HepG2 (cell line): ENCODE measurements at regions not wholly inside any gene's neighbourhood (a gene's known extent, or its start where the extent isn't known, plus 50 kb on each side); places are given as distances from the start of the nearest gene placed in this dataset.

Experiments used
- ATAC-seq: fragments of 200-7000 bp; cut with Tn5 transposase; 3 replicates; pipeline ENCODE4 v1.9.1; 2020; ENCODE audit warnings: mild to moderate bottlenecking, moderate library complexity
- BruUV-seq: library from RNA; stranded (reverse); fragments of 400-500 nt; replicated peaks from 2 replicates; lab custom pipeline; 2021; lab: Mats Ljungman, UMichigan
- CTCF ChIA-PET: fragments of 300-600 bp; formaldehyde crosslinking; extraction: SDS; loops from one replicate; lab custom pipeline; 2021; ENCODE audit warnings: low total read pairs, inconsistent platforms, low intra/inter-chr PET ratio; lab: Yijun Ruan, JAX
- POLR2A ChIA-PET: fragments of 350-600 bp; sonication (Branson Sonifier 250); formaldehyde crosslinking; loops from one replicate; lab custom pipeline; 2020; ENCODE audit warnings: antibody characterized with exemption, inconsistent platforms; lab: Yijun Ruan, JAX
- DNase-seq: peaks from one replicate; pipeline ENCODE4 v3.0.0-alpha.2; 2015; ENCODE audit warnings: low spot score
- FAIRE-seq: peaks from 3 replicates; lab custom pipeline; 2011; peaks lifted over from hg19 to GRCh38; lab: Jason Lieb, UNC
- H2AFZ ChIP-seq: one replicate; pipeline ENCODE4 v1.6.1; 2011; ENCODE audit warnings: low read length, inconsistent platforms
- H3K27ac ChIP-seq: fragments of 300-600 bp; 3 replicates; pipeline ENCODE4 v1.8.0; 2011; ENCODE audit warnings: mixed run types, mild to moderate bottlenecking, mixed read lengths, low read length, inconsistent platforms; ENCODE audit not compliant: insufficient read depth; ENCODE audit errors: extremely low read length
- H3K27me3 ChIP-seq, 2 experiments: fragments of 200-600 bp in 1 of 2; 2 replicates in 1 of 2; 3 replicates in 1 of 2; pipeline versions ENCODE4 v1.6.0 to v1.8.0; 2011; ENCODE audit warnings: low read length in 2 of 2, mild to moderate bottlenecking in 2 of 2, moderate library complexity in 2 of 2, inconsistent platforms in 1 of 2; ENCODE audit not compliant: insufficient read depth in 2 of 2, control insufficient read depth in 1 of 2
- H3K36me3 ChIP-seq, 2 experiments: fragments of 200-600 bp in 1 of 2; replicated peaks in 1 of 2; 2 replicates in 1 of 2; 3 replicates in 1 of 2; pipeline versions ENCODE4 v1.5.1 to v1.8.0; 2011; ENCODE audit warnings: low read length in 2 of 2, inconsistent platforms in 1 of 2; ENCODE audit not compliant: insufficient read depth in 2 of 2, control insufficient read depth in 1 of 2
- H3K4me1 ChIP-seq: 2 replicates; pipeline ENCODE4 v1.5.1; 2012; ENCODE audit warnings: low read length, inconsistent platforms; ENCODE audit not compliant: insufficient read depth
- H3K4me2 ChIP-seq: 2 replicates; pipeline ENCODE4 v1.6.0; 2011; ENCODE audit warnings: low read depth, low read length, inconsistent platforms
- H3K4me3 ChIP-seq, 3 experiments: fragments of 200-600 bp in 1 of 3; sonication (generic), shearing (Covaris generic) in 1 of 3; replicated peaks in 1 of 3; 2 replicates each; pipeline ENCODE4 v1.5.1; 2011 to 2016; ENCODE audit warnings: low read length in 3 of 3, inconsistent platforms in 2 of 3, low read depth in 2 of 3, mild to moderate bottlenecking in 2 of 3, control low read depth in 1 of 3, mixed read lengths in 1 of 3; ENCODE audit not compliant: insufficient read depth in 1 of 3
- H3K79me2 ChIP-seq: one replicate; pipeline ENCODE4 v1.6.1; 2011; ENCODE audit warnings: low read length, inconsistent platforms; ENCODE audit not compliant: insufficient read depth
- H3K9ac ChIP-seq: 2 replicates; pipeline ENCODE4 v1.6.0; 2011; ENCODE audit warnings: mild to moderate bottlenecking, low read depth, low read length, inconsistent platforms; ENCODE audit not compliant: insufficient read depth
- H3K9me3 ChIP-seq: 2 replicates; pipeline ENCODE4 v1.5.1; 2012; ENCODE audit warnings: mild to moderate bottlenecking, low read length
- H4K20me1 ChIP-seq: 2 replicates; pipeline ENCODE4 v1.6.0; 2011; ENCODE audit warnings: inconsistent platforms, mild to moderate bottlenecking, low read length, moderate library complexity; ENCODE audit not compliant: insufficient read depth
- ADNP ChIP-seq: sonication (generic); formaldehyde crosslinking; IDR thresholded peaks from 2 replicates; pipeline ENCODE4 v1.4.0; 2020; ENCODE audit warnings: missing genetic modification reagents
- KDM5B ChIP-seq: sonication (generic); formaldehyde crosslinking; IDR thresholded peaks from 2 replicates; pipeline ENCODE4 v1.4.0; 2020; ENCODE audit warnings: missing genetic modification reagents, mild to moderate bottlenecking, borderline replicate concordance
- MEF2D ChIP-seq: sonication (generic); formaldehyde crosslinking; IDR thresholded peaks from 2 replicates; pipeline ENCODE4 v1.5.1; 2020; ENCODE audit warnings: mild to moderate bottlenecking, missing genetic modification reagents
- STAT5B ChIP-seq: sonication (generic); formaldehyde crosslinking; IDR thresholded peaks from 2 replicates; pipeline ENCODE4 v1.4.0; 2020; ENCODE audit warnings: missing genetic modification reagents
- ZNF12 ChIP-seq: sonication (generic); formaldehyde crosslinking; IDR thresholded peaks from 2 replicates; pipeline ENCODE4 v1.5.0; 2020; ENCODE audit warnings: missing genetic modification reagents
- ZNF850 ChIP-seq: sonication (generic); formaldehyde crosslinking; conservative IDR thresholded peaks from 2 replicates; pipeline ENCODE4 v1.9.0; 2021; ENCODE audit warnings: mild to moderate bottlenecking, missing genetic modification reagents
- WGBS: methylation state at CpG from one replicate; pipeline ENCODE4 v1.1.6; 2017; ENCODE audit warnings: low lambda C conversion rate; 5-methylcytosine and 5-hydroxymethylcytosine counted together
- in situ Hi-C: cut with HindIII; loops from 2 replicates; pipeline ENCODE4 v1.10.0; 2017; ENCODE audit warnings: low pct_unique_long_range_greater_than_20kb; ENCODE audit not compliant: extremely low pct_ligation_motif_present
- intact Hi-C: fragments of 100-400 bp; cut with micrococcal nuclease; formaldehyde crosslinking; loops from one replicate; pipeline ENCODE4 v1.10.0; 2022; ENCODE audit not compliant: unreplicated experiment

- no TSS peak for BruUV-seq
- Histone ChIP-seq H2AFZ (no peak overlapping the region), H3K9ac (no peak overlapping the region), H3K4me3 (no peak overlapping the region), H4K20me1 (no peaks in the 10 kb centered on the region), H3K4me1 (no peaks in the 10 kb centered on the region), H3K36me3 (no peaks in the 10 kb centered on the region), H3K79me2 (no peaks in the 10 kb centered on the region), H3K4me2 (no peak overlapping the region), H3K9me3 (peaks cover 78% of the 10 kb centered on the region), H3K27me3 (no peaks in the 10 kb centered on the region), H3K27ac (no peak overlapping the region)
- intact Hi-C loops, result no loop called here
- FAIRE-seq (no peak), ATAC-seq (no peak), DNase-seq (no peak)
- TF ChIP-seq KDM5B (CRISPR knock-in tag) (no peak), STAT5B (CRISPR knock-in tag) (no peak), MEF2D (CRISPR knock-in tag) (no peak), ADNP (CRISPR knock-in tag) (no peak)
- POLR2A ChIA-PET, result no interaction called here
- CTCF ChIA-PET, result no interaction called here
- WGBS, result 33% methylated on average over 2 of the region's 2 CpGs
- in situ Hi-C loops, result no loop called here
Measured at GRCh38 chr1:83087851-83088250, 911.1 kb downstream of the TTLL7 start.

- H3K27ac ChIP-seq, result no peak overlapping the region
- no peak for TF ChIP-seq ZNF850 (CRISPR knock-in tag)
- TF ChIP-seq ZNF12 (CRISPR knock-in tag), result no peak
- no peaks in the 10 kb centered on the region for H3K27me3 ChIP-seq
- H3K9ac ChIP-seq, result no peak overlapping the region
- intact Hi-C loops, result no loop called here
- in situ Hi-C loops, result no loop called here
- no peak overlapping the region for H2AFZ ChIP-seq
- no peaks in the 10 kb centered on the region for H3K79me2 ChIP-seq
- no peak overlapping the region for H3K4me3 ChIP-seq
- H3K36me3 ChIP-seq, result no peaks in the 10 kb centered on the region
- H3K4me2 ChIP-seq, result no peak overlapping the region
- no peaks in the 10 kb centered on the region for H3K4me1 ChIP-seq
- peaks cover 78% of the 10 kb centered on the region for H3K9me3 ChIP-seq
- no peak for DNase-seq
- H4K20me1 ChIP-seq, result no peaks in the 10 kb centered on the region
- no peak for ATAC-seq
- ChIA-PET POLR2A (no interaction called here), CTCF (no interaction called here)
- 8% methylated on average over 6 of the region's 6 CpGs for WGBS
- no peak for FAIRE-seq
- BruUV-seq, result no TSS peak
Measured at GRCh38 chr1:83086986-83087512, 911.9 kb downstream of the TTLL7 start.
